ENCODE measurements at regions not wholly inside any gene's neighbourhood (a gene's known extent, or its start where the extent isn't known, plus 50 kb on each side); places are given as distances from the start of the nearest gene placed in this dataset.

DNA sequence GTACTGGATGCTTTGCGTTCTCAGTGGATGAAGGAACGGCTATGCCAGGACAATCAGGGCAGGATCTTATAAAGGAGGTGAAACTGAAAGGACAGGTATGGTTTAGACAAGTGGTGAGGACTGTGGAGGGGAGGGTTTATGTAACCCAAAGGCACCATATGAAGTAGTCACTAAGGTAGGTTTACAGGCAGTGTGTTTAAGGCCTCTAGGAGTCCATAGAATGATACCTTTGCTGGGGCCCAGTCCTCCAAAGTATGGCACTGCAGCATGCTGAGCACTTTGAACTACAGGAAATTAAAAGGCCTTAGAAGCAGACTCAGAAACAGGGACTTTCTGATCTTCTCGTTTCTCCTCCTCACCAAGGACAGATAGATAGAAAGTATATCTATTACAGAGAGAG is 304.7 kb upstream of the USP25 start:
- no peak overlapping the region for H3K4me3 ChIP-seq (ENCODE audit: low read length)
- H3K27me3 ChIP-seq (ENCODE audit: insufficient read depth, low read length), result no peaks in the 10 kb centered on the region
- H3K9me3 ChIP-seq (ENCODE audit: low read depth, low read length), result no peaks in the 10 kb centered on the region
- H3K4me1 ChIP-seq (ENCODE audit: insufficient read depth, low read length), result no peaks in the 10 kb centered on the region

DNA sequence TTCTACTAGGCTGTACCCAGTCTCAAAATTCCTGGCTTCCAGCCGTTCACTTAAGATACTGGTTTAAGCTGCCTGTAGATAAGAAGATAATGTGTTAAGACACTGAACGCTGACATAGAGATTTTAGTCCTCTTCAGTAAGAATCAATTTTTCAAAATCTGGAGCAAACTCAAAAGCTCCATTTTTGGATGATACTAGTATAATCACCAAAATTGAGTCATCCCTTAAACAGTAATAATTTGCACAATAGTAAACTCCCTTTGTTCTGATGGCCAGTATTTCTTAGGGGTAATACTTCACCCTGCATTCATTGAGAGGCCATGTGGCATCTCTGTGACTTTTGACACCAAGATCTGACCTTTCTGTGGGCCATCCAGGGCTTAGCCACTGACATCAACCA is 299.8 kb upstream of the USP25 start:
- no peaks in the 10 kb centered on the region for H3K4me1 ChIP-seq (ENCODE audit: insufficient read depth, low read length)
- no peaks in the 10 kb centered on the region for H3K27me3 ChIP-seq (ENCODE audit: insufficient read depth, low read length)
- no peaks in the 10 kb centered on the region for H3K9me3 ChIP-seq (ENCODE audit: low read depth, low read length)
- no peak overlapping the region for H3K4me3 ChIP-seq (ENCODE audit: low read length)

DNA sequence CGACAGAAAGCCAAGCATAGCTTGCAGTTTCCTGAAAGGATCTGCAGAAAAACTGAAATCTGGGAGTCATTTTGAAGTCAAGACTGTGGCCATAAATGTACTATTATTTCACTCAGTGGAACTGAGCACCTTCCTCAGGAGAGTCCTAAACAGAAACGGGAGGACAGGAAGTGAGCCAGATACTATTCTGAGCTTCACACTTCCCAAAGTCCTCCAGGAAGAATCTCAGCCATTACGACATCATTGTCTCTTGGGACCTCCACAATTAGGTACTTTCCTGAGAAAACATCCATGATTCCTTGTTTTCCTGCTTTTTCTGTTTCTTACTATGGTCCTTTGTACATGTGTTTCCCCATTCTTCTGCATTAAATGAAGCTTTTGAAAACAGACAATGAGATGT is 299.2 kb upstream of the USP25 start:
- Histone ChIP-seq H3K27me3 (ENCODE audit: insufficient read depth, low read length) (no peaks in the 10 kb centered on the region), H3K4me1 (ENCODE audit: insufficient read depth, low read length) (no peaks in the 10 kb centered on the region), H3K9me3 (ENCODE audit: low read depth, low read length) (no peaks in the 10 kb centered on the region), H3K4me3 (ENCODE audit: low read length) (no peak overlapping the region)

DNA sequence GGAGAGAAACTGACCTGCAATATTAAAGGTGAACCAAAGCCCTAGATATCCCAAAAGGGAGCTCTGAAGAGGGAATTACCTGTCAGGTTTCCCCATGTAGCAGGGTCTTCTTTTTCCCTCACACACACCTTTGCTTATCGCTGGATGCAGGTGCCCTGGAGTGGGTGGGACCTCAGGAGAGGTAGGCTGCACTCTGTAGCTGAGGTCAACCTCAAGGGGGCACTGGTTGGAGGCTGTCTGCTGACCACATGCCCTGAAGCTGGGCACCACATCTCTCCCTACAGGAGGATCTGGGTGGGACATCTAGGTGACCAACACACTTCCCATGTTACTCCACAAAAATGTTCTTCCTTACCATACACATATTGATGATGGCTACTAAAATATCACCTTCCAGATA is 298.7 kb upstream of the USP25 start:
- no peak overlapping the region for H3K4me3 ChIP-seq (ENCODE audit: low read length)
- no peaks in the 10 kb centered on the region for H3K9me3 ChIP-seq (ENCODE audit: low read depth, low read length)
- H3K4me1 ChIP-seq (ENCODE audit: insufficient read depth, low read length), result no peaks in the 10 kb centered on the region
- no peaks in the 10 kb centered on the region for H3K27me3 ChIP-seq (ENCODE audit: insufficient read depth, low read length)

DNA sequence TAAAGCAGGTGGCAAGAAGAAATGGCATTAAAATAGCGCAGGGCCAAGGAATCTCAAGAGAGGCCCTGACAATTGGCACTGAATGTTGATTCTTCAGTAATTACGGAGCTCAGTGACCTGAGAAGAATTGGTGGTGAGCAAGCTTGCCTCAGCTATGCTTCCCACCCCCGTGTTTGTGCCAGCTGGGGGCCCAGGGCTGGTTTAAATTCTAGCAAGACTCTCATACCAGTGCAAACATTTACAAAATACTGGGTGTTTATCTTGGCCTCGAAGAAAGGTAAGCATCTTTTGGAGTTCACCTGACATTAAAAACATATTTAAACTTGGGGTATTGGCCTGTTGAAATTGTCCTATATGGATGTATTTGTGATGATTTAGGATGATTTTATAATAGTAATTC is 296.7 kb upstream of the USP25 start:
- Histone ChIP-seq H3K27me3 (ENCODE audit: insufficient read depth, low read length) (no peaks in the 10 kb centered on the region), H3K4me3 (ENCODE audit: low read length) (no peak overlapping the region), H3K4me1 (ENCODE audit: insufficient read depth, low read length) (no peaks in the 10 kb centered on the region), H3K9me3 (ENCODE audit: low read depth, low read length) (no peaks in the 10 kb centered on the region)

DNA sequence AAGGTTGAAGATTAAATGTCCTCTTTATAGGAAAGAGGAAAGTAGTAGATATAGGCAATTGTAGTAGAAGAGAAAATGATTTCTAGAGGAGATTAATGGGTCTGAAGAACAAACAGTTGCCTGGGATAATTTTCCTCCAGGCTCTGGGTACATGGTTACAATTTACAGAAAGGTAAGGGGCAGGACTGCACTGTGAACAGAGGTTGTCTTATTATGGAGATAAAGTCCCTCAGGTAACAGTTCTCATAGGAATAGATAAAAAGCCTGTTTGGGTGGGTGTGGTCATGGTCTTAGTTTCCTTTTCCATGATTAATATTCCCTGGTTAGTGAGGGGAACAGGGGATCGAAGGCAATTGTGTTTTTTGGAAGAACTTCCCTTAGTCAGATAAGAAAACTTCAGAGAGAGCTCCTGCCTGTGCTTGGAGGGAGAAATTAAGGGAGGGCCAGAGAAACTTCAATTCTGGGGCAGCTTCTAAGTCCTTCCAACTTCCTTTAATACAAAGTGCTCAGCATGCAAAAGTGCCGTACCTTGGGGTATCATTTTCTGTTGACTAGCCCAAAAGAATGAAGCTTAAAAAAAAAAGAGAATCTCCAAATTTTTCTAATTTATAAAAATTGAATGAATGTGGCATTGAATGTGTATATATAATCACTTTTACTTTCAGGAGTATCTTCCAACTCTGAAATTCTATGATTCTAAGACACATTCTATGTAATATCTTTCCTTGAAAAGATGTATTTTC is 295.4 kb upstream of the USP25 start:
- Histone ChIP-seq H3K9me3 (ENCODE audit: low read depth, low read length) (no peaks in the 10 kb centered on the region), H3K27me3 (ENCODE audit: insufficient read depth, low read length) (no peaks in the 10 kb centered on the region), H3K4me1 (ENCODE audit: insufficient read depth, low read length) (no peaks in the 10 kb centered on the region), H3K4me3 (ENCODE audit: low read length) (no peak overlapping the region)

DNA sequence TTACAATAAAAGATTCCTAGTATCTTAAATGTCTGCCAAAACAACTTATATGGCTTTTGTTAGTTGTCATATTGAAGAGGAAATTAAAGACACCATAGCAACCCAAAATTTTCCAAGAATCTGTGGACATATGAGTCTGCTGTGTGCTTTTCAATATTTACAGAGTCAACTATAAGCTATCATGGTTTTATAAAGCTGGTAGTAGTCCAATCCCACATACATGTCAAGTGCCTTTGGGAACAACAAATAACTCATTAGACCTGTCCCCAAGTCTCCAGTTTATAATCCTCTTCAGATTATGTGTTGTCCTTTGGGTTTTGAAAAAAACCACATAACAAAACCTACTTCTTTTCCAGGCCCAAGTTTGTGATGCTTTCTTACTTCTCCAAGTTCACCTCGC is 293.8 kb upstream of the USP25 start:
- Histone ChIP-seq H3K4me3 (ENCODE audit: low read length) (no peak overlapping the region), H3K4me1 (ENCODE audit: insufficient read depth, low read length) (no peaks in the 10 kb centered on the region), H3K27me3 (ENCODE audit: insufficient read depth, low read length) (no peaks in the 10 kb centered on the region), H3K9me3 (ENCODE audit: low read depth, low read length) (no peaks in the 10 kb centered on the region)

DNA sequence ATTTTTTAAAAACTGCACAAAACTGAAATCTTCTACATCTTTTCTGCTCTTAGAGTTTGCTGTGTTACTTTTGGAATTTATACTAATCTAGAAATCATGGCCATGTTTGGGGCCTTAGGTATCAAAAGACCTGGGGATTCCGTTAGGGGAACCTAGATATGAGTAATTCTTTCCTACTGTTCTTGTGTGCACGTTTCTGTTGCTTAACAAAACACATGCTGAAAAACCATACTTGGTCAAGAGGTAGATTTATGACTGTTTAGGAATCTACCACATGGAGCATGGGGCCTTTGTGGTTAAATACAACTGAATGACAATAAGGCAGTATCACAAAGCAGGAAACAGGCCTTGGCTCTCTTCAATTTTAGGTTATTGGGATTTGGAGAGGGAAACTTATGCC is 291.9 kb upstream of the USP25 start:
- no peak overlapping the region for H3K4me3 ChIP-seq (ENCODE audit: low read length)
- no peaks in the 10 kb centered on the region for H3K9me3 ChIP-seq (ENCODE audit: low read depth, low read length)
- no peaks in the 10 kb centered on the region for H3K27me3 ChIP-seq (ENCODE audit: insufficient read depth, low read length)
- H3K4me1 ChIP-seq (ENCODE audit: insufficient read depth, low read length), result peaks cover 7% of the 10 kb centered on the region

DNA sequence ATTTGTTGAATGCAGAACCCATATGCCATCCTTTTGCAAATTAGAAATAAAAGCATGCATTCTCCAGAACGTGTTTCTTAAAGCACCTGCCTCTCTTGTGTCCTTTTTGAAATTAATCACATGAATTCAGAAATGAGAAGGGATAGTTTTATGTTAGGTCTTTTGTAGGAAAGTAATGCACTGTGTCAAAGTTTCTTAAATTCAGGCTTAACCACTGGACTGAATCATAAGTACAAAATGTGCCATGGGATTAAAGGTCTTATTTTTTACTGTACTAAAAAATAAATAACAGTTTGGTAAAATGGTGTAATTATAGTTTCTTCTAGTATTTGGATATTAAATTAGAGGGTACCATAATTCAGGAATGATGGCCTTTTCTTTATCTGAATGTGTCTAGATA is 290.1 kb upstream of the USP25 start:
- no peaks in the 10 kb centered on the region for H3K27me3 ChIP-seq (ENCODE audit: insufficient read depth, low read length)
- no peak overlapping the region for H3K4me3 ChIP-seq (ENCODE audit: low read length)
- H3K9me3 ChIP-seq (ENCODE audit: low read depth, low read length), result no peaks in the 10 kb centered on the region
- H3K4me1 ChIP-seq (ENCODE audit: insufficient read depth, low read length), result peaks cover 23% of the 10 kb centered on the region

DNA sequence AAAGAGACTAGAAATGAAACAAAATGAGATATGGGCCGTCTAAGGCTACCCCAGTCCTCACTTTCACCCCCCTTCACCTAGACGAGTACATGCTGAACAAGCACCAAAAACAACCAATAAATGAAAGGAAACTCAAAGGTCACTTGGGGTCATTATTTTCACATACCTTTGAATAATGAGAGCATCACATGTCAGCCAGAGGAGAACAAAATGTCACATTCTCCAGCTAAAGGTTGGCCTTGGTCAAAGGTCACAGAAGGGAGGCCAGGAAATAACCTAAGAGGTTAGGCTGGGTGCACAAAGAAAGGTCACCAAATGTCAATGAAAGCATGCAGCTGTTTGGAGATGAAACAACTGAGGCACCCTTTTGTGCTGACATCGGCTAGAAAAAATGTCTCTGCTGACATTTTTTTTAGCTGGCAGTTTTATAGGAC is 288.7 kb upstream of the USP25 start:
- H3K27me3 ChIP-seq (ENCODE audit: insufficient read depth, low read length), result no peaks in the 10 kb centered on the region
- no peaks in the 10 kb centered on the region for H3K9me3 ChIP-seq (ENCODE audit: low read depth, low read length)
- peaks cover 34% of the 10 kb centered on the region for H3K4me1 ChIP-seq (ENCODE audit: insufficient read depth, low read length)
- no peak overlapping the region for H3K4me3 ChIP-seq (ENCODE audit: low read length)

DNA sequence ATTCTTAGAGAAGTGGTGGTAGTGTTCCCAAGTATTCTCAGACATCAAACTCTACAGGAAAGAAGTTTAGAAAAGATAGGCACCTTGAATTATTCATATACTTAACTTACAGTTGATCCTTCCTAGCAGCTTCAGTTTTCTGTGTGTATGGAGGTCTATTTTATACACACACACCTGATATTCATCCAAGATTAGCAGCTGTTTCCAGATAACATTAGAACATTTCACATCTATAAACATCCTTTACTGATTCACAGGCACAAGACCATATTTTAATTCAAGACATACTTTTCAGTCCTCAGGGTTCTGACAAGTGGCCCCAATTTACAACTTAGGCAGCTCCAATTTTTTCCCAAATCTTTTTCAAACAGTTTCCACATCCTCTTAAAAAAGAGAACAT is 287.8 kb upstream of the USP25 start:
- no peak overlapping the region for H3K4me3 ChIP-seq (ENCODE audit: low read length)
- H3K27me3 ChIP-seq (ENCODE audit: insufficient read depth, low read length), result no peaks in the 10 kb centered on the region
- H3K4me1 ChIP-seq (ENCODE audit: insufficient read depth, low read length), result peaks cover 40% of the 10 kb centered on the region
- H3K9me3 ChIP-seq (ENCODE audit: low read depth, low read length), result no peaks in the 10 kb centered on the region

DNA sequence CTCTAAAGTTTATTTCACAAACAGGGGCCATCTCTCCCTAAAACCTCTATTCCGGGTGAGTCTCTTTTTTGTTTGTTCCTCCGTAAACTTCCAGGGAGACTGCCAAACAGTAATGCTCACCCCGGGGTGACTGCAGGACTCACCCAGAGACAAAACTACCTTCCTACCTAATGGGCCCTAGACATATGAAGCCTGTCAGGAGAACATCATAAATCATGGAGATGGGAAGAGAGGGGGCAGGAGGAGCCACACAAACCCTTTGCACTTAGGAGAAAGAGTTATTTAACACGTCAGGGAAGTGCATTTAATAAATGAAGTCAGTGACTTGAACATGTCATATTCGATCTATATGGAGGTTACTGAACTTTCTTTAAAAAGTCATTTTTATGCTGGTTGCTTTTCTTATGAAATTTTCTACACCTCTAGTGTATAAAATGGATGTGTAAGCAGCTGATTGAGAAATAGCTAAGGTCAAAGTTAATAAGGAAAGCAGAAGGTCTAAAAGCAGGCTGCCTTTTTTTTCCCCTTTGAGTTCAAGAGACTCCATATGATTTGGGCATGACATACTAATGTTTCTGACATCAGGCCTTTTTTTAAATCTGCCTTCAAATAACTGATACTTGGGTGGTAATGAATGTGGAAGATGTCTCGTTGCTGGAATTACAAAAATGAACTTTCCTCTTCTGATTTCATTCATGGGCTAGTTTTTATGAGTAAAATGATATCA is 286.9 kb upstream of the USP25 start:
- Histone ChIP-seq H3K4me3 (ENCODE audit: low read length) (no peak overlapping the region), H3K27me3 (ENCODE audit: insufficient read depth, low read length) (no peaks in the 10 kb centered on the region), H3K9me3 (ENCODE audit: low read depth, low read length) (no peaks in the 10 kb centered on the region), H3K4me1 (ENCODE audit: insufficient read depth, low read length) (peaks cover 40% of the 10 kb centered on the region)

DNA sequence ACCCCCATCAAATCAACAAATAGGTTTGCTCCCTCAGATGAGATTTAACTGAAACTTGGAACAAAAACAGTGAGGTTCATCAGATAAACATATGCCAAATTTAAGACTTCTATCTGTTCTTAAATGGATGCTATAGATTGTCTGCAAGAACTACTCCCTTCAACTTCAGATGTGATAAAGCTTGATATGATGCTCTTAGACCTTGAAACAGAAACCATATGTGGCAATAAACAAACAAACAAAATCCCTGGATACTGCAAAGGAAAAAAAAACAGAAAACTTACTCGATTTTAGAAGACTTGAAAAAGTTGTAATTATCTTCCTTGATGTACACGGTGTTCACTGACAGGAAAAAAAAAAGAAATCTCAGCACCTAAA is 286.1 kb upstream of the USP25 start:
- Histone ChIP-seq H3K27me3 (ENCODE audit: insufficient read depth, low read length) (no peaks in the 10 kb centered on the region), H3K4me3 (ENCODE audit: low read length) (no peak overlapping the region), H3K4me1 (ENCODE audit: insufficient read depth, low read length) (peaks cover 40% of the 10 kb centered on the region), H3K9me3 (ENCODE audit: low read depth, low read length) (no peaks in the 10 kb centered on the region)

DNA sequence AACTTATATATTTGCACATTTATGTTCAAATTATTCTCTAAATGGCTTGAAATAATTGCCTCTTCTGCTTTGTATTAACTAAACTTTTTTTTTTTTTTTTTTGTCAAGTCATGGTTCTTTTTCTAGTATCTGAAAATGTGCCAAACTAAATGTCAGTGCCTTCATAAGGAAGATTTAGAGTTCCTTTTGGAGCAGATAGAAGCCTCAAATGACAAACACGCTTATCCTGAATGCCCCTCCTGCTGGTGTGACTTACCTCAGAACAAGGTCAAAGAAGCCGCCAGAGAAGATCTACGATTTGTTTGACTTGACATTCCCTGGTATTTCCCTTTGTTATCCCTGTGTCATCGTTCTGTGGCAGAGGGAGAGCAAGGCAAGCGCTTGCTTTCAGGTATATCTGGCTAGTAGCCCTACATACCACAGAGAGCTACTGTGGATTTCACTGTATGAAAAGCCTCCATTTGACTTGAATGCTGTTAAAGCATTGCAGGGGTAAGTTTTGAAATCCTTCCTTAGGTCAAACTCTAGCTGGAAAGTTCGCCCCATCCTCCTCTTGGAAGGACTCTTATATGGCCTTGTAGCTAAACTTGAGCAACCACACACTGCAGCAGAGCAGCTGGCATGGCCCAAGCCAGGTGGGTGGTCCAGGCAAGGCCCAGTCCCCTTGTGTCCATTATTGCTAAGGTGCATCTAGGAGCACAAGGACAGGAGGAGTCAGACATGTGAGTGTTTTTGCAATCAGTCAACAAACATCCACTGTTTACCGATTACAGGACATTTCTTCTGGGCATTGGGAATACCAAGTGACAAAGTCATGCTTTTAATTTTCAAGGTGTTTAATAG is 285.4 kb upstream of the USP25 start:
- Histone ChIP-seq H3K4me1 (ENCODE audit: insufficient read depth, low read length) (peaks cover 40% of the 10 kb centered on the region), H3K27me3 (ENCODE audit: insufficient read depth, low read length) (no peaks in the 10 kb centered on the region), H3K9me3 (ENCODE audit: low read depth, low read length) (peaks cover 3% of the 10 kb centered on the region), H3K4me3 (ENCODE audit: low read length) (no peak overlapping the region)

DNA sequence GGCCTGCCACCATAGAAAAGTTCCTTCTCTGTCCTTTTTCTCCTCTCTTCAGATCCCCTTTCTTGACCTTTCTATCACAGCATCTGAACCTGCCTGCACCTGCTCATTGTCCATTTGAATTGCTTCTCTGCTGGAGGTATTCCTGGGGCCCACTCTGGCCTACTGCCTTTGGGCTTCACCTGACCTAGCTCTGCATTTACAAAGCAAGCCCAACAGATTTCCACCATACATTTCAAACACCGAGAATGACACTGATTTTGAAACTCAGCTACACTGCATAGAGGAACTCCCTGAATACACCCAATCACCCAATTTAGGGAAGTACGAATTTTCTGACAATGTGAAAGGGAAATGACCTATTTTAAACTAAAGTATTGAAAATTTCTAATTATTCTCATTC is 284.5 kb upstream of the USP25 start:
- H3K4me3 ChIP-seq (ENCODE audit: low read length), result no peak overlapping the region

More for the DNA sequence above, 284.5 kb upstream of the USP25 start:
- Histone ChIP-seq H3K27me3 (ENCODE audit: insufficient read depth, low read length) (no peaks in the 10 kb centered on the region), H3K9me3 (ENCODE audit: low read depth, low read length) (peaks cover 6% of the 10 kb centered on the region), H3K4me1 (ENCODE audit: insufficient read depth, low read length) (peaks cover 40% of the 10 kb centered on the region)
